GM23338 (cell line): ENCODE measurements at regions not wholly inside any gene's neighbourhood (a gene's known extent, or its start where the extent isn't known, plus 50 kb on each side); places are given as distances from the start of the nearest gene placed in this dataset.
"Not testable (repeated sequence)": the region's sequence is repeated elsewhere in the genome, so short reads cannot be mapped to it uniquely, and the experiment has no call there.

Experiments
- ATAC-seq: fragments of 200-7000 bp; cut with Tn5 transposase; 3 replicates; pipeline ENCODE4 v1.9.1; 2020
- DNase-seq: peaks from one replicate; pipeline ENCODE4 v3.0.0-alpha.2; 2015; ENCODE audit warnings: low spot score
- H2AFZ ChIP-seq: fragments of 200-600 bp; sonication (generic); 2 replicates; pipeline ENCODE4 v1.8.0; 2016; ENCODE audit warnings: antibody characterized with exemption, mild to moderate bottlenecking, moderate library complexity
- H3F3A ChIP-seq: fragments of 200-600 bp; sonication (generic); replicated peaks from 2 replicates; pipeline ENCODE4 v1.8.0; 2017; ENCODE audit warnings: antibody characterized with exemption, mixed run types, low read depth
- H3K27ac ChIP-seq: fragments of 200-600 bp; sonication (generic); 2 replicates; pipeline ENCODE4 v1.6.1; 2016; ENCODE audit warnings: low read depth
- H3K27me3 ChIP-seq: fragments of 200-600 bp; sonication (generic); 2 replicates; pipeline ENCODE4 v1.8.0; 2016; ENCODE audit warnings: mild to moderate bottlenecking, mixed run types, moderate library complexity; ENCODE audit not compliant: insufficient read depth
- H3K36me3 ChIP-seq: fragments of 200-600 bp; sonication (generic); 2 replicates; pipeline ENCODE4 v1.8.0; 2016; ENCODE audit warnings: mild to moderate bottlenecking; ENCODE audit not compliant: insufficient read depth
- H3K4me1 ChIP-seq: fragments of 200-600 bp; sonication (generic); 2 replicates; pipeline ENCODE4 v1.8.0; 2016; ENCODE audit warnings: mild to moderate bottlenecking, moderate library complexity; ENCODE audit not compliant: insufficient read depth
- H3K4me2 ChIP-seq: fragments of 200-600 bp; sonication (generic); 2 replicates; pipeline ENCODE4 v1.7.1; 2017; ENCODE audit warnings: mixed run types
- H3K4me3 ChIP-seq: fragments of 200-600 bp; sonication (generic); 2 replicates; pipeline ENCODE4 v1.6.1; 2016; ENCODE audit warnings: mixed run types
- H3K79me2 ChIP-seq: fragments of 200-600 bp; sonication (generic); replicated peaks from 2 replicates; pipeline ENCODE4 v1.8.0; 2017; ENCODE audit warnings: mild to moderate bottlenecking; ENCODE audit not compliant: insufficient read depth
- H3K9me2 ChIP-seq: fragments of 200-600 bp; sonication (generic); 2 replicates; pipeline ENCODE4 v1.8.0; 2017; ENCODE audit not compliant: insufficient read depth
- H4K20me1 ChIP-seq: fragments of 200-600 bp; sonication (generic); replicated peaks from 2 replicates; pipeline ENCODE4 v1.8.0; 2017; ENCODE audit warnings: mild to moderate bottlenecking; ENCODE audit not compliant: insufficient read depth
- H3K27ac Mint-ChIP-seq: 2 replicates; pipeline ENCODE4 v1.8.0; 2020; ENCODE audit warnings: inconsistent platforms, mild to moderate bottlenecking, moderate library complexity, mixed read lengths
- H3K27me3 Mint-ChIP-seq: 3 replicates; pipeline ENCODE4 v1.8.0; 2022; ENCODE audit warnings: low read depth, mild to moderate bottlenecking, moderate library complexity, mixed read lengths, inconsistent platforms; ENCODE audit not compliant: insufficient read depth, poor library complexity
- H3K36me3 Mint-ChIP-seq: 3 replicates; pipeline ENCODE4 v1.8.0; 2021; ENCODE audit warnings: low read depth, mild to moderate bottlenecking, inconsistent platforms, moderate library complexity, mixed read lengths
- H3K4me1 Mint-ChIP-seq: 3 replicates; pipeline ENCODE4 v1.8.0; 2020; ENCODE audit warnings: mild to moderate bottlenecking, inconsistent platforms, mixed read lengths
- H3K4me3 Mint-ChIP-seq: 3 replicates; pipeline ENCODE4 v1.8.0; 2021; ENCODE audit warnings: moderate library complexity, mild to moderate bottlenecking, inconsistent platforms, mixed read lengths
- H3K9me3 Mint-ChIP-seq: 3 replicates; pipeline ENCODE4 v1.8.0; 2020; ENCODE audit warnings: moderate library complexity, mild to moderate bottlenecking, inconsistent platforms, mixed read lengths
- EZH2 ChIP-seq: fragments of 200-600 bp; sonication (generic); IDR thresholded peaks from one replicate; pipeline ENCODE4 v1.8.0; 2017; ENCODE audit warnings: antibody characterized with exemption, mild to moderate bottlenecking, low read depth; ENCODE audit not compliant: unreplicated experiment
- EZH2phosphoT487 ChIP-seq: fragments of 200-600 bp; sonication (generic); IDR thresholded peaks from one replicate; pipeline ENCODE4 v1.8.1; 2018; ENCODE audit warnings: antibody characterized with exemption; ENCODE audit not compliant: unreplicated experiment
- JUNB ChIP-seq: IDR thresholded peaks from one replicate; pipeline ENCODE4 v1.6.1; 2016; ENCODE audit warnings: antibody characterized with exemption; ENCODE audit not compliant: unreplicated experiment
- NANOG ChIP-seq: IDR thresholded peaks from 2 replicates; pipeline ENCODE4 v1.6.1; 2016; ENCODE audit warnings: antibody characterized with exemption, borderline replicate concordance
- POLR2AphosphoS5 ChIP-seq: IDR thresholded peaks from 2 replicates; pipeline ENCODE4 v1.6.1; 2016; ENCODE audit warnings: antibody characterized with exemption, low read depth
- STAT1 ChIP-seq: IDR thresholded peaks from one replicate; pipeline ENCODE4 v1.6.1; 2016; ENCODE audit warnings: antibody characterized with exemption; ENCODE audit not compliant: unreplicated experiment
- ZNF114 ChIP-seq: fragments of 250-450 bp; sonication (Bioruptor Pico); IDR thresholded peaks from 2 replicates; pipeline ENCODE4 v1.5.0; 2020; ENCODE audit warnings: mild to moderate bottlenecking, moderate library complexity
- ZNF331 ChIP-seq: fragments of 250-450 bp; sonication (Bioruptor Pico); IDR thresholded peaks from 2 replicates; pipeline ENCODE4 v1.5.0; 2020; ENCODE audit warnings: low read depth, mild to moderate bottlenecking, moderate library complexity
- TF ChIP-seq, protein P1 (sequence below), 2 experiments: fragments of 200-600 bp in 1 of 2; sonication (generic) in 1 of 2; conservative IDR thresholded peaks; 2 replicates each; pipeline versions ENCODE4 v1.5.1 to v1.6.1; 2016 to 2017; ENCODE audit warnings: antibody characterized with exemption in 2 of 2, low read depth in 2 of 2, mild to moderate bottlenecking in 2 of 2, moderate library complexity in 1 of 2
- TF ChIP-seq, protein P2 (sequence below): IDR thresholded peaks from one replicate; pipeline ENCODE4 v1.6.1; 2018; ENCODE audit warnings: antibody characterized with exemption; ENCODE audit not compliant: unreplicated experiment
- TF ChIP-seq, protein P3 (sequence below): fragments of 250-450 bp; sonication (Bioruptor Pico); IDR thresholded peaks from 2 replicates; pipeline ENCODE4 v1.5.0; 2020; ENCODE audit warnings: mild to moderate bottlenecking, moderate library complexity

DNA sequence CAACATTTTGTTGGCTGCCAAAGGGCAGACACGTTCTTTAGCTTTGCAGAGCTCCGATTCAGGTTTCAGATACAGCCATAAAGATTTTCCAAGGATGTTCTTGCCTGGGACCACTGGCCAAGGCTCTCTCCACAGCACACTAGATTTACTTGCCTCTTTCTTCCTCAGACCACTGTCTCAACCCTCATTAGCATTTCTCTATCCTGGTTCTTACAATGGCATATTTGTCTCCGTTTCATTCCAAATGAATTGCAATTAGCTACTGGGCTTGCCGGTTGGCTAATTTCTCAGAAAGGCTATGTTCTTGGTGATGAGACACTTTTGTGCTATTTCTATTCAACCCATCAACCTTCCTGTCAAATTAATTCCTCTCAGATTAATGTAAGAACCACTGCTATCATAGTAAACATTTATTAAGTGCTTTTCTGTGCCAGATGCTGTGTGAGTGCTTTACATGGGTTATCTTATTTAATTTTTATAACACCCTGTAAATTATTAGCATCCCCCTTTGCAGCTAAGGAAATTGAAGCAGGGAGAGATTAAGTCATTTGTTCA, 118.4 kb upstream of the NR3C1 start (continued):
- TF ChIP-seq, protein P1, sequence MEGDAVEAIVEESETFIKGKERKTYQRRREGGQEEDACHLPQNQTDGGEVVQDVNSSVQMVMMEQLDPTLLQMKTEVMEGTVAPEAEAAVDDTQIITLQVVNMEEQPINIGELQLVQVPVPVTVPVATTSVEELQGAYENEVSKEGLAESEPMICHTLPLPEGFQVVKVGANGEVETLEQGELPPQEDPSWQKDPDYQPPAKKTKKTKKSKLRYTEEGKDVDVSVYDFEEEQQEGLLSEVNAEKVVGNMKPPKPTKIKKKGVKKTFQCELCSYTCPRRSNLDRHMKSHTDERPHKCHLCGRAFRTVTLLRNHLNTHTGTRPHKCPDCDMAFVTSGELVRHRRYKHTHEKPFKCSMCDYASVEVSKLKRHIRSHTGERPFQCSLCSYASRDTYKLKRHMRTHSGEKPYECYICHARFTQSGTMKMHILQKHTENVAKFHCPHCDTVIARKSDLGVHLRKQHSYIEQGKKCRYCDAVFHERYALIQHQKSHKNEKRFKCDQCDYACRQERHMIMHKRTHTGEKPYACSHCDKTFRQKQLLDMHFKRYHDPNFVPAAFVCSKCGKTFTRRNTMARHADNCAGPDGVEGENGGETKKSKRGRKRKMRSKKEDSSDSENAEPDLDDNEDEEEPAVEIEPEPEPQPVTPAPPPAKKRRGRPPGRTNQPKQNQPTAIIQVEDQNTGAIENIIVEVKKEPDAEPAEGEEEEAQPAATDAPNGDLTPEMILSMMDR (conservative IDR thresholded peaks at IDR 0.05; ENCODE audit: low read depth in 2 of 2): no peak
- TF ChIP-seq ZNF331 (no peak), POLR2AphosphoS5 (no peak), JUNB (no peak), NANOG (no peak), EZH2 (no peak), STAT1 (no peak)
- TF ChIP-seq, protein P2, sequence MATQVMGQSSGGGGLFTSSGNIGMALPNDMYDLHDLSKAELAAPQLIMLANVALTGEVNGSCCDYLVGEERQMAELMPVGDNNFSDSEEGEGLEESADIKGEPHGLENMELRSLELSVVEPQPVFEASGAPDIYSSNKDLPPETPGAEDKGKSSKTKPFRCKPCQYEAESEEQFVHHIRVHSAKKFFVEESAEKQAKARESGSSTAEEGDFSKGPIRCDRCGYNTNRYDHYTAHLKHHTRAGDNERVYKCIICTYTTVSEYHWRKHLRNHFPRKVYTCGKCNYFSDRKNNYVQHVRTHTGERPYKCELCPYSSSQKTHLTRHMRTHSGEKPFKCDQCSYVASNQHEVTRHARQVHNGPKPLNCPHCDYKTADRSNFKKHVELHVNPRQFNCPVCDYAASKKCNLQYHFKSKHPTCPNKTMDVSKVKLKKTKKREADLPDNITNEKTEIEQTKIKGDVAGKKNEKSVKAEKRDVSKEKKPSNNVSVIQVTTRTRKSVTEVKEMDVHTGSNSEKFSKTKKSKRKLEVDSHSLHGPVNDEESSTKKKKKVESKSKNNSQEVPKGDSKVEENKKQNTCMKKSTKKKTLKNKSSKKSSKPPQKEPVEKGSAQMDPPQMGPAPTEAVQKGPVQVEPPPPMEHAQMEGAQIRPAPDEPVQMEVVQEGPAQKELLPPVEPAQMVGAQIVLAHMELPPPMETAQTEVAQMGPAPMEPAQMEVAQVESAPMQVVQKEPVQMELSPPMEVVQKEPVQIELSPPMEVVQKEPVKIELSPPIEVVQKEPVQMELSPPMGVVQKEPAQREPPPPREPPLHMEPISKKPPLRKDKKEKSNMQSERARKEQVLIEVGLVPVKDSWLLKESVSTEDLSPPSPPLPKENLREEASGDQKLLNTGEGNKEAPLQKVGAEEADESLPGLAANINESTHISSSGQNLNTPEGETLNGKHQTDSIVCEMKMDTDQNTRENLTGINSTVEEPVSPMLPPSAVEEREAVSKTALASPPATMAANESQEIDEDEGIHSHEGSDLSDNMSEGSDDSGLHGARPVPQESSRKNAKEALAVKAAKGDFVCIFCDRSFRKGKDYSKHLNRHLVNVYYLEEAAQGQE: no peak

DNA sequence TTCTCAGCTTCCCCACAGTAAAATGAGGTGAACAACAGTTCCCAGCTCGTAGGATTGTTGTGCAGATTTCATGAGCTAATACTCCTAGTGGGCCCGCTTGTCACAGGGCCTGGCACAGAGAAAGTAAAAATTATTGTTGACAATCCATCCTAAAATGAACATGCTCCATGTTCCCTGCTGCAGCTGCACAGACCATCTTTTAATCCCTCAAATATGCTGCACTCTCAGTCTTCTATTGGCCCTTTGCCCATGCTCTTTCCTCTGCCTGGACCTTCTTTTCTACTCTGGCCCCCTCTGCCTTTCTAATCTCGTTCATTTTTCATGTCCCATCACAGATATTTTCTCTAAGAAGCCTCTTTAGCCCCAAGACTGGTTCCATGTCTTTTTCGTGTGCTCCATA, 117.7 kb upstream of the NR3C1 start:
- ATAC-seq (no peak), DNase-seq (no peak)
- Histone ChIP-seq H4K20me1 (no peaks in the 10 kb centered on the region), H3K4me3 (no peak overlapping the region), H3K36me3 (no peaks in the 10 kb centered on the region), H3K27ac (no peak overlapping the region), H3K79me2 (no peaks in the 10 kb centered on the region), H3K27me3 (no peaks in the 10 kb centered on the region), H3K4me2 (no peak overlapping the region), H3K9me2 (no peaks in the 10 kb centered on the region), H2AFZ (no peak overlapping the region), H3F3A (no peaks in the 10 kb centered on the region), H3K4me1 (no peaks in the 10 kb centered on the region)
- Mint-ChIP-seq H3K27ac (peak overlapping the region; percentile 9; the same call in 1 of the 2 replicates), H3K36me3 (no peaks in the 10 kb centered on the region), H3K4me1 (no peaks in the 10 kb centered on the region), H3K9me3 (no peaks in the 10 kb centered on the region), H3K27me3 (no peaks in the 10 kb centered on the region), H3K4me3 (no peak overlapping the region)
- TF ChIP-seq ZNF114 (CRISPR knock-in tag): no peak
- TF ChIP-seq EZH2phosphoT487: no peak
- no peak for TF ChIP-seq NANOG
- no peak for TF ChIP-seq POLR2AphosphoS5
- TF ChIP-seq, protein P3, sequence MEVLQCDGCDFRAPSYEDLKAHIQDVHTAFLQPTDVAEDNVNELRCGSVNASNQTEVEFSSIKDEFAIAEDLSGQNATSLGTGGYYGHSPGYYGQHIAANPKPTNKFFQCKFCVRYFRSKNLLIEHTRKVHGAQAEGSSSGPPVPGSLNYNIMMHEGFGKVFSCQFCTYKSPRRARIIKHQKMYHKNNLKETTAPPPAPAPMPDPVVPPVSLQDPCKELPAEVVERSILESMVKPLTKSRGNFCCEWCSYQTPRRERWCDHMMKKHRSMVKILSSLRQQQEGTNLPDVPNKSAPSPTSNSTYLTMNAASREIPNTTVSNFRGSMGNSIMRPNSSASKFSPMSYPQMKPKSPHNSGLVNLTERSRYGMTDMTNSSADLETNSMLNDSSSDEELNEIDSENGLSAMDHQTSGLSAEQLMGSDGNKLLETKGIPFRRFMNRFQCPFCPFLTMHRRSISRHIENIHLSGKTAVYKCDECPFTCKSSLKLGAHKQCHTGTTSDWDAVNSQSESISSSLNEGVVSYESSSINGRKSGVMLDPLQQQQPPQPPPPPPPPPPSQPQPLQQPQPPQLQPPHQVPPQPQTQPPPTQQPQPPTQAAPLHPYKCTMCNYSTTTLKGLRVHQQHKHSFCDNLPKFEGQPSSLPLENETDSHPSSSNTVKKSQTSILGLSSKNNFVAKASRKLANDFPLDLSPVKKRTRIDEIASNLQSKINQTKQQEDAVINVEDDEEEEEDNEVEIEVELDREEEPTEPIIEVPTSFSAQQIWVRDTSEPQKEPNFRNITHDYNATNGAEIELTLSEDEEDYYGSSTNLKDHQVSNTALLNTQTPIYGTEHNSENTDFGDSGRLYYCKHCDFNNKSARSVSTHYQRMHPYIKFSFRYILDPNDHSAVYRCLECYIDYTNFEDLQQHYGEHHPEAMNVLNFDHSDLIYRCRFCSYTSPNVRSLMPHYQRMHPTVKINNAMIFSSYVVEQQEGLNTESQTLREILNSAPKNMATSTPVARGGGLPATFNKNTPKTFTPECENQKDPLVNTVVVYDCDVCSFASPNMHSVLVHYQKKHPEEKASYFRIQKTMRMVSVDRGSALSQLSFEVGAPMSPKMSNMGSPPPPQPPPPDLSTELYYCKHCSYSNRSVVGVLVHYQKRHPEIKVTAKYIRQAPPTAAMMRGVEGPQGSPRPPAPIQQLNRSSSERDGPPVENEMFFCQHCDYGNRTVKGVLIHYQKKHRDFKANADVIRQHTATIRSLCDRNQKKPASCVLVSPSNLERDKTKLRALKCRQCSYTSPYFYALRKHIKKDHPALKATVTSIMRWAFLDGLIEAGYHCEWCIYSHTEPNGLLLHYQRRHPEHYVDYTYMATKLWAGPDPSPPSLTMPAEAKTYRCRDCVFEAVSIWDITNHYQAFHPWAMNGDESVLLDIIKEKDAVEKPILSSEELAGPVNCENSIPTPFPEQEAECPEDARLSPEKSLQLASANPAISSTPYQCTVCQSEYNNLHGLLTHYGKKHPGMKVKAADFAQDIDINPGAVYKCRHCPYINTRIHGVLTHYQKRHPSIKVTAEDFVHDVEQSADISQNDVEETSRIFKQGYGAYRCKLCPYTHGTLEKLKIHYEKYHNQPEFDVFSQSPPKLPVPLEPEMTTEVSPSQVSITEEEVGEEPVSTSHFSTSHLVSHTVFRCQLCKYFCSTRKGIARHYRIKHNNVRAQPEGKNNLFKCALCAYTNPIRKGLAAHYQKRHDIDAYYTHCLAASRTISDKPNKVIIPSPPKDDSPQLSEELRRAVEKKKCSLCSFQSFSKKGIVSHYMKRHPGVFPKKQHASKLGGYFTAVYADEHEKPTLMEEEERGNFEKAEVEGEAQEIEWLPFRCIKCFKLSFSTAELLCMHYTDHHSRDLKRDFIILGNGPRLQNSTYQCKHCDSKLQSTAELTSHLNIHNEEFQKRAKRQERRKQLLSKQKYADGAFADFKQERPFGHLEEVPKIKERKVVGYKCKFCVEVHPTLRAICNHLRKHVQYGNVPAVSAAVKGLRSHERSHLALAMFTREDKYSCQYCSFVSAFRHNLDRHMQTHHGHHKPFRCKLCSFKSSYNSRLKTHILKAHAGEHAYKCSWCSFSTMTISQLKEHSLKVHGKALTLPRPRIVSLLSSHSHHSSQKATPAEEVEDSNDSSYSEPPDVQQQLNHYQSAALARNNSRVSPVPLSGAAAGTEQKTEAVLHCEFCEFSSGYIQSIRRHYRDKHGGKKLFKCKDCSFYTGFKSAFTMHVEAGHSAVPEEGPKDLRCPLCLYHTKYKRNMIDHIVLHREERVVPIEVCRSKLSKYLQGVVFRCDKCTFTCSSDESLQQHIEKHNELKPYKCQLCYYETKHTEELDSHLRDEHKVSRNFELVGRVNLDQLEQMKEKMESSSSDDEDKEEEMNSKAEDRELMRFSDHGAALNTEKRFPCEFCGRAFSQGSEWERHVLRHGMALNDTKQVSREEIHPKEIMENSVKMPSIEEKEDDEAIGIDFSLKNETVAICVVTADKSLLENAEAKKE (CRISPR knock-in tag): no peak
- no peak for TF ChIP-seq STAT1

DNA sequence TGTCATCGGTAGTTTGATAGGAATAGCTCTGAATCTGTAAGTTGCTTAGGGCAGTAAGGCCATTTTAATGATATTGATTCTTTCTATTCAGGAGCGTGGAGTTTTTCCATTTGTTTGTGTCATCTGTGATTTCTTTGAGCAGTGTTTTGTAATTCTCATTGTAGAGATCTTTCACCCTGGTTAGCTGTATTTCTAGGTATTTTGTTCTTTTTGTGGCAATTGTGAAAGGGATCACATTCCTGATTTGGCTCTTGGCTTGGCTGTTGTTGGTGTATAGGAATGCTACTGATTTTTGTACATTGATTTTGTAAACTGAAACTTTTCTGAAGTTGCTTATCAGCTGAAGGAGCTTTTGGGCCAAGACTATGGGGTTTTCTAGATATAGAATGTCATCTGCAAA, 115.7 kb upstream of the NR3C1 start:
- H3K79me2 ChIP-seq, H3K27ac Mint-ChIP-seq, H3K4me1 Mint-ChIP-seq, H3K4me3 ChIP-seq, H3K9me3 Mint-ChIP-seq, H3K27me3 Mint-ChIP-seq, H3K36me3 Mint-ChIP-seq, H3F3A ChIP-seq, H3K4me1 ChIP-seq, H3K4me3 Mint-ChIP-seq, H3K4me2 ChIP-seq, H2AFZ ChIP-seq, H4K20me1 ChIP-seq, H3K36me3 ChIP-seq, DNase-seq, ATAC-seq, H3K9me2 ChIP-seq, H3K27ac ChIP-seq, H3K27me3 ChIP-seq: not testable (repeated sequence)
